CD4-positive, alpha-beta T cell treated with Interleukin-1 beta for 1 hour (primary cell): ENCODE measurements at regions not wholly inside any gene's neighbourhood (a gene's known extent, or its start where the extent isn't known, plus 50 kb on each side); places are given as distances from the start of the nearest gene placed in this dataset.
"Not testable (repeated sequence)": the region's sequence is repeated elsewhere in the genome, so short reads cannot be mapped to it uniquely, and the experiment has no call there.

ENCODE experiments used
- DNase-seq, 2 donors: peaks; one replicate each; pipeline ENCODE4 v3.0.0-alpha.2; 2020 to 2022

- DNase-seq = no peak
These were observed 106.3 kb upstream of the SPATA12 start for GRCh38 chr3:56954125-56954524.

GRCh38 chr3:56952846-56953245 lies 107.6 kb upstream of the SPATA12 start:
- no peak for DNase-seq

GRCh38 chr3:56952061-56952460 lies 108.4 kb upstream of the SPATA12 start:
- DNase-seq = no peak

- no peak for DNase-seq
These were observed 109.1 kb upstream of the SPATA12 start for GRCh38 chr3:56951366-56951765.

GRCh38 chr3:56945378-56945777 lies 115.1 kb upstream of the SPATA12 start:
- not testable (repeated sequence) for DNase-seq

GRCh38 chr3:56942523-56942922 lies 117.9 kb upstream of the SPATA12 start:
- no peak for DNase-seq

- no peak for DNase-seq
These were observed 119.5 kb upstream of the SPATA12 start for GRCh38 chr3:56940976-56941375.

GRCh38 chr3:56940321-56940720 lies 120.1 kb upstream of the SPATA12 start:
- no peak for DNase-seq

- DNase-seq = no peak
These were observed 120.6 kb upstream of the SPATA12 start for GRCh38 chr3:56939834-56940233.

- no peak for DNase-seq
These were observed 121.9 kb upstream of the SPATA12 start for GRCh38 chr3:56938530-56938929.

GRCh38 chr3:56937580-56937979 lies 122.9 kb upstream of the SPATA12 start:
- DNase-seq = no peak

- DNase-seq = no peak
These were observed 124.7 kb upstream of the SPATA12 start for GRCh38 chr3:56935811-56936210.

GRCh38 chr3:56934481-56934880 lies 126.0 kb upstream of the SPATA12 start:
- DNase-seq = not testable (repeated sequence)

- DNase-seq = no peak
These were observed 126.7 kb upstream of the SPATA12 start for GRCh38 chr3:56933803-56934202.

GRCh38 chr3:56932866-56933265 lies 127.6 kb upstream of the SPATA12 start:
- no peak for DNase-seq

- no peak for DNase-seq
These were observed 128.6 kb upstream of the SPATA12 start for GRCh38 chr3:56931836-56932235.

GRCh38 chr3:56930706-56931105 lies 129.0 kb upstream of the ARHGEF3 start:
- no peak for DNase-seq

- no peak for DNase-seq
These were observed 128.3 kb upstream of the ARHGEF3 start for GRCh38 chr3:56929809-56930615.

- peak; percentile 33 to 57 for DNase-seq
These were observed 126.8 kb upstream of the ARHGEF3 start for GRCh38 chr3:56928379-56929068.

GRCh38 chr3:56927855-56928254 lies 126.1 kb upstream of the ARHGEF3 start:
- no peak for DNase-seq

GRCh38 chr3:56926947-56927282 lies 125.2 kb upstream of the ARHGEF3 start:
- no peak for DNase-seq

- no peak for DNase-seq
These were observed 124.6 kb upstream of the ARHGEF3 start for GRCh38 chr3:56926243-56926946.

- not testable (repeated sequence) for DNase-seq
These were observed 123.0 kb upstream of the ARHGEF3 start for GRCh38 chr3:56924700-56925099.
